ENCODE measurements at regions not wholly inside any gene's neighbourhood (a gene's known extent, or its start where the extent isn't known, plus 50 kb on each side); places are given as distances from the start of the nearest gene placed in this dataset.

- TF ChIP-seq CTCF (IDR thresholded peaks at IDR 0.05; ENCODE audit: insufficient read depth, low read depth, low read length) = no peak
- no peak for TF ChIP-seq EZH2 (IDR thresholded peaks at IDR 0.05; ENCODE audit: insufficient read depth, low read length)
Measured at GRCh38 chr11:45528435-45528834, 137.0 kb downstream of the CHST1 start.
